HL-60/S4 treated with retinoic acid at 250 ng/mL for 4 days and 3 days (cell line): ENCODE measurements at regions not wholly inside any gene's neighbourhood (a gene's known extent, or its start where the extent isn't known, plus 50 kb on each side); places are given as distances from the start of the nearest gene placed in this dataset.

Experiments
- in situ Hi-C: fragments of 300-500 bp; cut with MboI; formaldehyde crosslinking; loops from 2 replicates; pipeline ENCODE4 v1.7.0; 2022; ENCODE audit warnings: low sequenced_read_pairs

DNA sequence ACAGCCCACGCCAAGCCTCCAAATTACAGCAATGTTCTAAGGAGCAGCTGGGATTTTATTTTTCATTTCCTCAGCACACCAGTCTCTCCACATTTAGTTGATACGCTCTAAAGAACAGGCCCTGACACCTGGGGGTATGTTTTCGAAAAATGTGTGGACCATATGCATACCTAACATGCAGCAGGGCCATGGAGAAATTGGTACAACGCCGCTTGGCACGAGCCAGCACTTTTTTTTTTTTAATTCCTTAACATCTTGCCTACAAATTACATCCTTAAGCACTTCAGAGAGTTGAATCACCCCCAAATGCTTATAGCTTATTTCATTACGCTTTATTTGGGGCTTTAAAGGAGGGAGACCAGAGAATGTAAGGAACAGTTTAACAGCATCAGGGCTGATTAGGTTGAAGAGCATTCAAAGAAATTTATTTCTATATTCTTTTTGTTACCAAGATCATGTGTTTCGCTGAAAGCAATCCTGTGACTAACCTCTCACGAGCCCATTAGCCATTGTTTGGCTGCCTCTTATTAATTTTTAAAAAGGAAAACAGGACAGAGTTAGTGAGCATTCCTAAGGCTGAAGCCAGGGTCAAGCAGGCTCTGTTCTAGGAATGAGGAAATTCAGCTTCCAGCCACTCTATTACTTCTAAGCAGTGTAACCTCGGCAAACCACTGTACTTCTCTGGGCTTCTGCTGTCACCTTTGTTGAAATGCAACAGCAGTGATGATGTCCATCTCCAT, 173.8 kb downstream of the ACTL7B start:
- in situ Hi-C loops: no loop called here

- in situ Hi-C loops: no loop called here
Measured at GRCh38 chr9:108680946-108681345, 174.8 kb downstream of the ACTL7B start.

GRCh38 chr9:108677776-108678175, 178.0 kb downstream of the ACTL7B start:
- in situ Hi-C loops: no loop called here

- in situ Hi-C loops: no loop called here
Measured at GRCh38 chr9:108676355-108676754, 179.4 kb downstream of the ACTL7B start.

DNA sequence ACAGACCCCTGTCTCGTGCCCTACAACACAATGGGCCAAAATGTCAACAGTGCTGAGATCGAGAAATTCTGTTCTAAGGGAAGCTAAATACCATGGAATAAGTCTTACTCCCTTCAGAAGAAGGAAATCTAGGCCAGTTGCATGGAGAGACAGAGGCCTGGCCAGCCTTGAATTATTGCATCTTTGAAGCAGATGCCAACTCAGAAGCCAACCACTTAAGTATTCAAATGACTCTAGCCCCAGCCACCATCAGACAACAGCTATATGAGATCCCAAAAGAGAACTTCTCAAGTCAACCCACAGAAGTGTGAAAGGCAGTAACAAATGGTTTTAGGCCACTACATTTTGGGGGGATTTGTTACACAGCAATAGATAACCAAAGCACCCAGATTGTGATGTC, 180.1 kb downstream of the ACTL7B start:
- in situ Hi-C loops: no loop called here

- in situ Hi-C loops: no loop called here
Measured at GRCh38 chr9:108674766-108675530, 180.8 kb downstream of the ACTL7B start.

DNA sequence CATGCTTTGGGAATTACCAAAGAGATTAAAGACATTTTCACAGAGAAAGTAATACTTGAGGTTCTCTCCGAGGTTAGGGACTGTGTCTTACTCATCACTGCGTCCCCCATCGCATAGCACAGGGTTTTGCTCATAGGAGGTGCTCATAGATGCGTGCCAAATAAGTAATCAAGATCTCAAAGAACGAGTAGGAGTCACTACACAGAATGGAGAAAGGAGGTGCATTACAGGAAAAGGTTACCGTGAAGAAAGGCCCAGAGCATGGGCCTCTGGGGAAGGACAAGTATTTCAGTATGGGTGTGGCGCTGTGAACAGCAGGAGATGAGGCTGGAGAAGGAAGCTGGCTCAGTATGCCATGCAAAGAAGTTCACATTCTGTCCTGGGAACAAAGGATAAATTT, 182.4 kb downstream of the ACTL7B start:
- in situ Hi-C loops: no loop called here

GRCh38 chr9:108672475-108673190, 183.2 kb downstream of the ACTL7B start:
- in situ Hi-C loops: no loop called here

GRCh38 chr9:108671794-108672193, 184.0 kb downstream of the ACTL7B start:
- in situ Hi-C loops: no loop called here

DNA sequence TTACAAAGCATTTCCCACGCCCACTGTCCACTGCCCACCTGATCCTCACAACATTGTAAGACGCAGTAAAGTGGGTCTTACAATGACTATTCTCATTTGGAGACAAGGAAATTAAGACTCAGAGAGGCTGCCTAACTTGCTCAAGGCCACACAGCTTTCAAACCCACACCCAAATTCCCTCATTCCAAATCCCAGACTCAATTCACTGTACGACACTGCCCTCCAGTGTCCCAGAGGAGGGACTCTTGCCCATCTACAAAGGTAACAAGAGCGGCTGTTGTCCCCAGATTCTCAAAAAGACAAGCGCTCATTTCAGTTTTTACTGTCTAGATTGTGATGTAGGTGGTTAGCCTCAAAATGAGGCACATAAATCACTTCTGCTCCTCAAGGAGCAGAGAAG, 184.6 kb downstream of the ACTL7B start:
- in situ Hi-C loops: no loop called here

GRCh38 chr9:108668938-108669335, 186.8 kb downstream of the ACTL7B start:
- in situ Hi-C loops: no loop called here

DNA sequence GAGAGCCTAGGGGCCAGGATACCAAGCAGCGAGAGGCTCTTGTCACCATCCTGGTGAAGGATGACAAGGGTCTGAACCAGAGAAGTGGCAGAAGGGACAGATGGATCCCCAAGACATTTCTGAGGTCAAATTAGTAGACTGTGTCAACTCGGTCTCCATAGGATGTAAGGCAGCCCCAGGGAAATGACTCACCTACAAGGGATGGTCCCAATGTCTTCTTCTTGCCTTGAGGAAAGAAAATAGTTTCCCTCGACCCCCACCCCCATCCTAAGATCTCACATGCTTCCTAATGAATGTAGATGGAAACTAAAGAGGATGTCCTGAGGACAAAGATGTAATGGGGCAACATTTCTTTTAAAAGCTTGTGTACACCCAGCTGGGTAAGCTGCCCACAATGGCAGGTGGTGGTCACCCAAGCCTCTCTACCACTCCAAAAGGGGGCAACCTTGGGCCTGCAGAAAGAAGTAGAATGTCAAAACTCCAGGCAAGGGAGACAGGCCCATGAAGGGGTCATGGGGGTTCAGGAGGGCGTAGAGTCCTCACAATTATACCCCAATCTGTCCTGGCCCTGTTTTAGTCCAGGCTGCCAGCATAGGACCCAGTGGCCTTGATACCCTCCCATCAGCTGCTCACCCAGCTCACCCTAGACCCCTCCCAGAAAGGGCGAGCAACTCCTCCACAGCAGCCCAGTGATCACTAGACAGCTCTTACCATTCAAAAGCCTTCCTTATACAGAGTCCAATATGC, 187.4 kb downstream of the ACTL7B start:
- in situ Hi-C loops: no loop called here

DNA sequence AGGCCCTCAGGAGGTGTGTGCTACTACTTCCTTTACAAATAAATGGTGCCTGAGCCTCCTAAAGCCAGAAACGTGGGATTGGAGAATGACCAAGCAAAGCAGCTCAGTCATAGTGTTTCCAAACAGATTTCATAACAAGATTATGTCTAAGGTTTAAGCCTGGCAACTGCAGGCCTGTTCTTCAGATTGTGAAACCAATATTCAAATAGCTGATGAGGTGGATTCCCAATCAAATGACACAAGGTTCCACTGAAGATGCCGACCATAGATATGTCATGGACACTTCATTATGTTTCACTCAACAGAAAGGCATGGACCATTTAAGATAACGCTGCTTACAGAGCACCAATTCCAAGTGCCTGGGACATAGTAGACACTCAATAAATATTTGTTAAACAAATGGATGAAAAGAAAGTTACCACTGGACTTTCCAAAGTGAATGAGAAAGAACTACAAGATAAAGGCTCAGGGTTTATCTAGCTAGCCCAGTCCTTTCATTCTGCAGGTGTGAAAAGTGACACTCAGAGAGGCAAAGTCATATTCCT, 189.5 kb downstream of the ACTL7B start:
- in situ Hi-C loops: no loop called here

- in situ Hi-C loops: no loop called here
Measured at GRCh38 chr9:108665521-108666239, 190.1 kb downstream of the ACTL7B start.

GRCh38 chr9:108664309-108665255, 191.2 kb downstream of the ACTL7B start:
- in situ Hi-C loops: no loop called here

DNA sequence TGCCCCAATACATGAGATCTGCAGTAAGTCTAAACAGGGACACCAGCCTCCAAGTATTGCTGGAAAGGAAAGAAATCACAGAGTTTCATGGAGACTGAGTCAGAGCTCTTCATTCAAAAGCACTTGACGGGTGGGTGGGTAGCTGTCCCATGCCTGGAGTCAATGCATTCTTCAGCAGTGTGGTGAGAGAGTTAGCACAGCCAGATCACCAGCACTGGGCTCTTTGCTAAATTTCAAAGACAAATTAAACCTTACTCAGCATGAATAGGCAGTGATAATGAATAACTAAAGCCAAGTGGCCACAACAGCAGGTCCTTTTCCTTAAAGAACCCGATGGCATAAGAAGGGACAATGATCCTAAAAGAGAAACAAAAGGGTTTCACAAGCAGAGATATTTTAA, 192.4 kb downstream of the ACTL7B start:
- in situ Hi-C loops: no loop called here

DNA sequence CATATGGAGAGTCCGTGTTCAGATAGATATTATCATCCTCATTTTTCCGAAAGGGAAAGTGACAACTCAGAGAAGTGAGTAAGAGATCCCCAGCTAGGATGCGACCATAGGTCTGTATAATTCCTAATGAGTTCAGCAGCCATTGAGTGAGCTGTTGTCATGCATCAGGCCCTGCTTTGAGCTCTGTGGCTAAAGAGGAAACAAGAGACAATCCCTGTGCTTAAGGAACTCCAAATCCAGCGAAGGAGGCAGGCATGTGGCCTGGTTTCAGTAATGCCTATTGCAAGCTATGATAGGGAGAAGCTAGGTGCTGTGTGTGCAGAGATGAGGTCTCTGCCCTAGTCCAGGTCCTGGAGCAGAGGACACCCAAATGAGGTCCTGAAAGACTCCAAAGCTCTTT, 192.8 kb downstream of the ACTL7B start:
- in situ Hi-C loops: no loop called here

DNA sequence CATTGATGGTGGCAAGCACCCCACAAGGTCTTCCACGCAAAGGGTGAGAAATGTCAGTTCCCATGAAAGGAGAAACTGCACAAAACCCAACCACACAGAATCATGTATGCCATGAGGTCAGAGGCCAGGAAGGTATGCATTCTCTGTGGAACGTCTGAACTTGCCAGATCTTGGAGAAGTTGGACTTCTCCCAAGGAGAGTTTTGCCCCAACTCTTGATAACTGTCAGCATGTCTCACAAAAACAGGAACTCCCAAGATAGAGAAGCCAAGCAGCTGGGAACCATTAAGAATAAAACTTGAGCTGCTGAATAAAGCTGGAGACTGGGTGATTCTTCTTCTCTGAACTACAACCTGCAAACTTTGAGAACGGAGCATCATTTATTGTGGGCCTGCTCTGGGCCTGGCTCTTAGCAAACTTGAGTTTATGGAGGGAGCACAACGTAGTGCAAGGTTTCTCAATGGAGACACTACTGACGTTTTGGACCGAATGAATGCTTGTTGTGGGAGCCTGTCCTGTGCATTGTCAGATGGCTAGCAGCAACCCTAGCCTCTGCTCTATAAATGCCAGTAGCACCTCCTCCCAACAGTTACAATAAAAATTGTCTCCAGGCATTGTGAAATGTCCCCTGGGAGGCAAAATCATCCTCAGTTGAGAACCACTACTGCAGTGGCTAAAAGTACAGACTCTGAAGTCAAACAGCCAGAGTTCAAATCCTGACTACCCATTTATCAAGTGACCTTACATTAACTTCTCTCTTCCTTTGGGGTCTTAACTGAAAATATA, 193.5 kb downstream of the ACTL7B start:
- in situ Hi-C loops: no loop called here
